ENCODE measurements at regions not wholly inside any gene's neighbourhood (a gene's known extent, or its start where the extent isn't known, plus 50 kb on each side); places are given as distances from the start of the nearest gene placed in this dataset.
"Not testable (repeated sequence)": the region's sequence is repeated elsewhere in the genome, so short reads cannot be mapped to it uniquely, and the experiment has no call there.

GRCh38 chr1:14426854-14427253, 171.6 kb upstream of the KAZN start:
- Histone ChIP-seq H3K36me3 (no peaks in the 10 kb centered on the region), H3K9me3 (no peaks in the 10 kb centered on the region), H3K27me3 (peaks cover 0 to 3% (median 0%) of the 10 kb centered on the region in 7 donors), H3K4me1 (no peaks in the 10 kb centered on the region), H3K27ac (no peak overlapping the region), H3K4me3 (no peak overlapping the region)
- TF ChIP-seq, protein P1, sequence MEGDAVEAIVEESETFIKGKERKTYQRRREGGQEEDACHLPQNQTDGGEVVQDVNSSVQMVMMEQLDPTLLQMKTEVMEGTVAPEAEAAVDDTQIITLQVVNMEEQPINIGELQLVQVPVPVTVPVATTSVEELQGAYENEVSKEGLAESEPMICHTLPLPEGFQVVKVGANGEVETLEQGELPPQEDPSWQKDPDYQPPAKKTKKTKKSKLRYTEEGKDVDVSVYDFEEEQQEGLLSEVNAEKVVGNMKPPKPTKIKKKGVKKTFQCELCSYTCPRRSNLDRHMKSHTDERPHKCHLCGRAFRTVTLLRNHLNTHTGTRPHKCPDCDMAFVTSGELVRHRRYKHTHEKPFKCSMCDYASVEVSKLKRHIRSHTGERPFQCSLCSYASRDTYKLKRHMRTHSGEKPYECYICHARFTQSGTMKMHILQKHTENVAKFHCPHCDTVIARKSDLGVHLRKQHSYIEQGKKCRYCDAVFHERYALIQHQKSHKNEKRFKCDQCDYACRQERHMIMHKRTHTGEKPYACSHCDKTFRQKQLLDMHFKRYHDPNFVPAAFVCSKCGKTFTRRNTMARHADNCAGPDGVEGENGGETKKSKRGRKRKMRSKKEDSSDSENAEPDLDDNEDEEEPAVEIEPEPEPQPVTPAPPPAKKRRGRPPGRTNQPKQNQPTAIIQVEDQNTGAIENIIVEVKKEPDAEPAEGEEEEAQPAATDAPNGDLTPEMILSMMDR (IDR thresholded peaks at IDR 0.05) = no peak
- intact Hi-C loops (cut with DNase I) = no loop called here
- WGBS, 2 donors = 94% methylated on average over 2 of the region's 2 CpGs
- DNase-seq (no peak), ATAC-seq (no peak)

DNA sequence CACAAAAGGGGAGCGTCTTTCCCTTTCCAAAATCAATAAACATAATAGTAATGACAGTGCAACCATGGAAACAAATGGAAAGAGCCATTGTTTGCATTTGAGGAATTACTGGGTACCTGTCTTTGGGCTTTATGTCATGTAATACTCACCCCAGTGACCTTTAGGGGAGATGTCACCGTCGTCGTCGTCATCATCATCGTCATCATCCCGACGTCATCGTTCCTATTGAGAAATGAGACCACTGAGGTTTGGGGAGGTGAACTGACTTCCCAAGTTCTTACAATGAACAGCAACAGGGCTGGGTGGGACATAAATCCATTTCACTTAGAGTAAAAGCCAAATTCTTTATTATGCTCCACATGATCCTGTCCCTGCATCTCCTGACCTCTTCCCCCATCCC, 168.9 kb upstream of the KAZN start:
- no peak for DNase-seq
- Histone ChIP-seq H3K27me3 (peaks cover 0 to 17% (median 0%) of the 10 kb centered on the region in 7 donors), H3K36me3 (no peaks in the 10 kb centered on the region), H3K4me3 (no peak overlapping the region), H3K27ac (no peak overlapping the region), H3K9me3 (no peaks in the 10 kb centered on the region), H3K4me1 (no peaks in the 10 kb centered on the region)
- WGBS, 2 donors = 90 to 91% methylated on average over 9 of the region's 9 CpGs
- intact Hi-C loops (cut with DNase I) = no loop called here
- TF ChIP-seq, protein P1 (IDR thresholded peaks at IDR 0.05) = no peak
- no peak for ATAC-seq

GRCh38 chr1:14432728-14433127, 165.8 kb upstream of the KAZN start:
- H3K4me1 ChIP-seq; intact Hi-C loops (cut with DNase I); H3K27ac ChIP-seq; DNase-seq; ATAC-seq; H3K9me3 ChIP-seq; H3K4me3 ChIP-seq; H3K36me3 ChIP-seq: not testable (repeated sequence)
- 98 to 99% methylated on average over 3 of the region's 3 CpGs for WGBS, 2 donors
- H3K27me3 ChIP-seq = peaks cover 0 to 33% (median 14%) of the 10 kb centered on the region in 7 donors

DNA sequence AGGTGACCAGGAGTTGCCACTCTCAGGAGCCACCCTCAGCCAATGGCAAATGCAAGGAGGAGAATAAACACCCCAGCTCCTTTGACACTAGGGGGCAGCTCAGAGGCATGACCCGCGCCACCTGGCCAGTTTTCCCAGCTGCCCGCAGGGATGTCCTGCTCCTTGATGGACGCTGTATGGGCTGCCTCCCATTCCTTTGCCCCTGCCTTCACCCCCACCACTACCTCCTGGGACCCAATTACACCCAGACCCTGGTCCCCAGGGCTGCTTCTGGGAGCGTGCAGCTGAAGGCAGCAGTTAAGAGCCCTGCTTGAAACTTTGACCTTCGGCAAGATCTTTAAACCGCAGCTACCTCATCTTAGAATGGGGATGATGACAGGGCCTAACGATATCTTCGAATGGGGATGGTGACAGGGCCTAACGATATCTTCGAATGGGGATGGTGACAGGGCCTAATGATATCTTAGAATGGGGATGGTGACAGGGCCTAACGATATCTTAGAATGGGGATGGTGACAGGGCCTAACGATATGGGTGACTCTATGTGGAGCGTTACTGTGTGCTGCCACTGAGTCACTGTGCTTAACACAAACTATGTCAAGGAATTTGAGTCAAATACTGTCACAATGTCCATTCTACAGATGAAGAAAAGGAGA, 163.0 kb upstream of the KAZN start:
- DNase-seq (no peak), ATAC-seq (no peak)
- peaks cover 0 to 6% (median 0%) of the 10 kb centered on the region in 9 donors for H3K4me1 ChIP-seq
- TF ChIP-seq, protein P1 (IDR thresholded peaks at IDR 0.05) = no peak
- H3K4me3 ChIP-seq = no peak overlapping the region
- no peaks in the 10 kb centered on the region for H3K9me3 ChIP-seq
- WGBS, 2 donors = 45 to 56% methylated on average over 14 of the region's 14 CpGs
- no peaks in the 10 kb centered on the region for H3K36me3 ChIP-seq
- H3K27ac ChIP-seq = no peak overlapping the region
- peaks cover 0 to 52% (median 28%) of the 10 kb centered on the region in 7 donors for H3K27me3 ChIP-seq
- intact Hi-C loops (cut with DNase I) = no loop called here

DNA sequence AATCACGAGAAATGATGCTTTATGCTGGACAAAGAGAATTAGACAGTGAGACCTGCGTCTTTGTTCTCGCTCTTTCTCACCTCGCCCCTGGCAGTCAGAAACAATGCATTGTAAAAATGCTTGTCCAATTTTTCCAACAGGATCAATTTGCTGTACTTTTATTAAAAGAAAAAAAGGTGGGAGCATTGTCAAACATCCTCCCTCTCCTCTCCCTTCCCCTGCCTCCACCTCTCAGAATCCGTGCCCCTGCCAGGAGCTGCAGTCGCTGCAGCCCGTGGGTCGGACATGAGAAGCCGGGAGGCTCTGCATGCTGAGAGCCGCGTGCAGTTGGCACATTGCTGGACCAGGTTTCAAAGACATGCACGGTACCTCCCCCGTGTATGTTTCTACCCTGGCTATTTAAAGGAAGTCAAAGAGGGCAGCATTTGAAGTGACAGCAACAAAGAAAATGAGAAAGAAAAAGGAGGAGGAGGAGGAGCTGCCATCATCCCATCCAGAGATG, 161.0 kb upstream of the KAZN start:
- H3K27ac ChIP-seq = no peak overlapping the region
- DNase-seq (no peak), ATAC-seq (no peak)
- TF ChIP-seq, protein P1 (IDR thresholded peaks at IDR 0.05) = no peak
- intact Hi-C loops (cut with DNase I) = no loop called here
- WGBS, 2 donors = 44% methylated on average over 13 of the region's 13 CpGs
- H3K27me3 ChIP-seq = peaks cover 0 to 61% (median 32%) of the 10 kb centered on the region in 7 donors
- no peaks in the 10 kb centered on the region for H3K36me3 ChIP-seq
- peaks cover 0 to 6% (median 0%) of the 10 kb centered on the region in 9 donors for H3K4me1 ChIP-seq
- no peaks in the 10 kb centered on the region for H3K9me3 ChIP-seq
- no peak overlapping the region for H3K4me3 ChIP-seq

All from heart right ventricle (tissue), 16 donors.